ENCODE measurements at regions not wholly inside any gene's neighbourhood (a gene's known extent, or its start where the extent isn't known, plus 50 kb on each side); places are given as distances from the start of the nearest gene placed in this dataset.

- TF ChIP-seq MTERF4 (CRISPR knock-in tag; IDR thresholded peaks at IDR 0.05) = no peak
- no peak for TF ChIP-seq NR2F6 (IDR thresholded peaks at IDR 0.05)
- peak; percentile 9; the same call in 1 of the 2 replicates for TF ChIP-seq NR2F6 (CRISPR knock-in tag; IDR thresholded peaks at IDR 0.05)
- TF ChIP-seq MED1 (CRISPR knock-in tag; IDR thresholded peaks at IDR 0.05) = 0 out of 2 replicates have a peak, but pooled peaks have one; percentile 15
- peak; percentile 61; the same call in 1 of the 2 replicates for TF ChIP-seq PPARG (CRISPR knock-in tag; conservative IDR thresholded peaks at IDR 0.05)
- TF ChIP-seq ZNF205 (CRISPR knock-in tag; IDR thresholded peaks at IDR 0.05) = peak; percentile 100
- peak; percentile 39; the same call in 1 of the 2 replicates for TF ChIP-seq ZNF292 (CRISPR knock-in tag; IDR thresholded peaks at IDR 0.05; ENCODE audit: borderline replicate concordance, low read depth)
- TF ChIP-seq ZNF414 (CRISPR knock-in tag; IDR thresholded peaks at IDR 0.05) = no peak
- no peak for TF ChIP-seq MLXIP (CRISPR knock-in tag; IDR thresholded peaks at IDR 0.05; ENCODE audit: borderline replicate concordance)
These were observed 87.5 kb downstream of the TBX19 start (continued) for GRCh38 chr1:168368131-168368530.
